Dermis microvascular lymphatic vessel endothelial cell (primary cell): ENCODE measurements at regions not wholly inside any gene's neighbourhood (a gene's known extent, or its start where the extent isn't known, plus 50 kb on each side); places are given as distances from the start of the nearest gene placed in this dataset.

Experiments used
- DNase-seq, 2 donors: peaks; one replicate each; pipeline versions ENCODE4 v3.0.0 to v3.0.0-alpha.2; 2010; ENCODE audit warnings: low read depth in 2 of 2

GRCh38 chr14:34931206-34931605, 51.6 kb upstream of the SRP54 start:
- peak in 1 of 2 donors; percentile 70 for DNase-seq

DNA sequence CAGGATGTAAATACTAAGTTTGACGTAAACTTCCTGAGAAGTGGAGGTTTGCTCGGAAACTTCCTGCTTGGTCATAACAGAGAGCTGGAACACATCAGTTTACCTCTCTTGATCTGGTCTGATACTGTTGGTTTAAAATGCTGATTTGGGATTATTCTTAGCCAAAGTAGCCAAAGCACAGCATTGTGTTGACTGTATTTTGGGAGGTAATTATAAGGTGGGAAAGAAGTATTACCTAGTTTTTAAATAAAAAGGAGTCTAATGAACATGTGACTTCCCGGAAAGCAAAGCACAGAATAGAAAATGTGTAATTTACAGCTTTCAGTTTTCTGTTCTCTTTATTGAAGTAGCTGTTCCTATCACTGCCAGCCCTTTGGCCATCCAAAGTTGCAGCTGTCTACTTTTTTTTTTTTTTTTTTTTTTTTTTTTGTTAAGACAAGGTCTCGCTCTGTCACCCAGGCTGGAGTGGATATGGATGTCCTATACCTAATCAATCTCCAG, 52.2 kb upstream of the SRP54 start:
- peak in 1 of 2 donors; percentile 31 for DNase-seq

DNA sequence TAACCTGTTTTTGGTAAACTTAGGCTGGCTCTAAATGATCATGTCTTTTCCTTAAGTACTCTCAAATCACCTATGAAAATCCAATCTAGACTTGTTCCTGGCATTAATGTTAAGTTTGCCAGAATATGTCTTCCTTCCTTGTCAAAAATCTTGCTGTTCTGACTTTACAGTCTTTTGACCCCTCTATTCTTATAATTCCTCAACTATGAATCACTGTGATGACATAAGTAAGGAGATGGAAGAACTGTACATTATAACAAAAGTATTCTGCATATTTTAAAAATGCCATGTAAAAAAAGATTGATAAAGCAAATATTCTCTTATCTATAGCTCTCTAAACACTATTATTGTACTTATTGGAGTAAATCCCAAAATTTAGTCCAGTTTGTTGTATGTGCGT, 51.4 kb upstream of the BAZ1A start:
- DNase-seq = peak in 1 of 2 donors; percentile 21
